Heart left ventricle (tissue), 13 donors: ENCODE measurements at regions not wholly inside any gene's neighbourhood (a gene's known extent, or its start where the extent isn't known, plus 50 kb on each side); places are given as distances from the start of the nearest gene placed in this dataset.

Experiments used
- POLR2A ChIP-seq, 2 donors: fragments of 450-650 bp; IDR thresholded peaks; one replicate each; pipeline ENCODE4 v1.6.1; 2017; ENCODE audit warnings: antibody characterized with exemption in 2 of 2, mild to moderate bottlenecking in 2 of 2, moderate library complexity in 2 of 2
- TF ChIP-seq, protein P1 (sequence below), 12 donors: fragments of 200-600 bp; sonication (generic) in 4 of 12; IDR thresholded peaks; one replicate each; pipeline versions ENCODE4 v1.5.0 to v1.8.0; 2018 to 2022; ENCODE audit warnings: antibody characterized with exemption in 12 of 12, mild to moderate bottlenecking in 5 of 12
- donor health status: ischemic (EF 13 %, LVEDD 7.1; RV severe dilation, severe dysfunction).
- donor health status: DM: no; HTN: yes; CAD: no.
- donor health status: DM: no; HTN: no; CAD: no.
- donor health status: ischemic (EF 25% LVEDD 6.9; RV normal size, moderate dysfunction).
- donor health status: ischemic (EF 25% LVEDD 5.7; RV mildly dilated, moderate dysfunction).
- donor health status: ischemic (EF 35%, LVEDD 5.7; RV mildly dilated, moderate dysfunction).
- donor health status: nonischemic (EF 11% LVEDD 7.7; RV severe dilation, severe dysfunction).
- donor health status: DM: yes; HTN: yes; CAD: no.
- donor health status: PGD.
- donor health status: ischemic (EF 29% LVEDD 5.4; RV normal size, mild dysfunction).
- donor health status: nonischemic (EF 23%, LVEDD 6.1; RV moderate dilation, normal function).

DNA sequence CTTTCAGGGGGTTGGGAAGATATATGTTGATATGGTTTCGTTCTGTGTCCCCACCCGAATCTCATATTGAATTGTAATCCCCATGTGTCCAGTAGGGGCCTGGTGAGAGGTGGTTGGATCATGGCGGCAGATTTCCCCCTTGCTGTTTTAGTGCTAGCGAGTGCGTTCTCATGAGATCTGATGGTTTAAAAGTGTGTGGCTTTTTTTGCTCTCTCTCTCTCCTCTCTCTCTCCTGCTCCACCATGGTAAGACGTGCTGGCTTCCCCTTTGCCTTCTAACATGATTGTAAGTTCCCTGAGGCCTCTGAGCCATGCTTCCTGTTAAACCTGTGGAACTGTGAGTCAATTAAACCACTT is 68.4 kb upstream of the PDZD8 start:
- TF ChIP-seq, protein P1, sequence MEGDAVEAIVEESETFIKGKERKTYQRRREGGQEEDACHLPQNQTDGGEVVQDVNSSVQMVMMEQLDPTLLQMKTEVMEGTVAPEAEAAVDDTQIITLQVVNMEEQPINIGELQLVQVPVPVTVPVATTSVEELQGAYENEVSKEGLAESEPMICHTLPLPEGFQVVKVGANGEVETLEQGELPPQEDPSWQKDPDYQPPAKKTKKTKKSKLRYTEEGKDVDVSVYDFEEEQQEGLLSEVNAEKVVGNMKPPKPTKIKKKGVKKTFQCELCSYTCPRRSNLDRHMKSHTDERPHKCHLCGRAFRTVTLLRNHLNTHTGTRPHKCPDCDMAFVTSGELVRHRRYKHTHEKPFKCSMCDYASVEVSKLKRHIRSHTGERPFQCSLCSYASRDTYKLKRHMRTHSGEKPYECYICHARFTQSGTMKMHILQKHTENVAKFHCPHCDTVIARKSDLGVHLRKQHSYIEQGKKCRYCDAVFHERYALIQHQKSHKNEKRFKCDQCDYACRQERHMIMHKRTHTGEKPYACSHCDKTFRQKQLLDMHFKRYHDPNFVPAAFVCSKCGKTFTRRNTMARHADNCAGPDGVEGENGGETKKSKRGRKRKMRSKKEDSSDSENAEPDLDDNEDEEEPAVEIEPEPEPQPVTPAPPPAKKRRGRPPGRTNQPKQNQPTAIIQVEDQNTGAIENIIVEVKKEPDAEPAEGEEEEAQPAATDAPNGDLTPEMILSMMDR (IDR thresholded peaks at IDR 0.05): no peak
- TF ChIP-seq POLR2A (IDR thresholded peaks at IDR 0.05): no peak
